ENCODE measurements at regions not wholly inside any gene's neighbourhood (a gene's known extent, or its start where the extent isn't known, plus 50 kb on each side); places are given as distances from the start of the nearest gene placed in this dataset.
"Not testable (repeated sequence)": the region's sequence is repeated elsewhere in the genome, so short reads cannot be mapped to it uniquely, and the experiment has no call there.

- no peak for DNase-seq (ENCODE audit: low read depth in 2 of 3, low spot score in 2 of 3)
Measured at GRCh38 chr15:81783586-81783985, 262.2 kb downstream of the MEX3B start.

GRCh38 chr15:81783076-81783475 is 262.7 kb downstream of the MEX3B start:
- no peak for DNase-seq (ENCODE audit: low read depth in 2 of 3, low spot score in 2 of 3)

- peak in 2 of 3 donors; percentile 27 to 85 for DNase-seq (ENCODE audit: low read depth in 2 of 3, low spot score in 2 of 3)
Measured at GRCh38 chr15:81781395-81781794, 264.4 kb downstream of the MEX3B start.

- DNase-seq (ENCODE audit: low read depth in 2 of 3, low spot score in 2 of 3): no peak
Measured at GRCh38 chr15:81780966-81781365, 264.9 kb downstream of the MEX3B start.

GRCh38 chr15:81779181-81779580 is 266.6 kb downstream of the MEX3B start:
- DNase-seq (ENCODE audit: low read depth in 2 of 3, low spot score in 2 of 3): no peak

GRCh38 chr15:81777546-81777945 is 268.3 kb downstream of the MEX3B start:
- no peak for DNase-seq (ENCODE audit: low read depth in 2 of 3, low spot score in 2 of 3)

- no peak for DNase-seq (ENCODE audit: low read depth in 2 of 3, low spot score in 2 of 3)
Measured at GRCh38 chr15:81776976-81777375, 268.8 kb downstream of the MEX3B start.

- DNase-seq (ENCODE audit: low read depth in 2 of 3, low spot score in 2 of 3): not testable (repeated sequence)
Measured at GRCh38 chr15:81775779-81776178, 270.0 kb downstream of the MEX3B start.

GRCh38 chr15:81774309-81774708 is 271.5 kb downstream of the MEX3B start:
- no peak for DNase-seq (ENCODE audit: low read depth in 2 of 3, low spot score in 2 of 3)

GRCh38 chr15:81768773-81769172 is 277.0 kb downstream of the MEX3B start:
- no peak for DNase-seq (ENCODE audit: low read depth in 2 of 3, low spot score in 2 of 3)

- no peak for DNase-seq (ENCODE audit: low read depth in 2 of 3, low spot score in 2 of 3)
Measured at GRCh38 chr15:81766829-81767475, 278.9 kb downstream of the MEX3B start.

GRCh38 chr15:81765816-81766215 is 280.0 kb downstream of the MEX3B start:
- DNase-seq (ENCODE audit: low read depth in 2 of 3, low spot score in 2 of 3): no peak

GRCh38 chr15:81763304-81763703 is 282.5 kb downstream of the MEX3B start:
- no peak for DNase-seq (ENCODE audit: low read depth in 2 of 3, low spot score in 2 of 3)

- DNase-seq (ENCODE audit: low read depth in 2 of 3, low spot score in 2 of 3): no peak
Measured at GRCh38 chr15:81760686-81761085, 285.1 kb downstream of the MEX3B start.

GRCh38 chr15:81758818-81759284 is 287.0 kb downstream of the MEX3B start:
- no peak for DNase-seq (ENCODE audit: low read depth in 2 of 3, low spot score in 2 of 3)

GRCh38 chr15:81755626-81756025 is 290.2 kb downstream of the MEX3B start:
- no peak for DNase-seq (ENCODE audit: low read depth in 2 of 3, low spot score in 2 of 3)

GRCh38 chr15:81754078-81754477 is 291.7 kb downstream of the MEX3B start:
- no peak for DNase-seq (ENCODE audit: low read depth in 2 of 3, low spot score in 2 of 3)

GRCh38 chr15:81752974-81753373 is 292.8 kb downstream of the MEX3B start:
- no peak for DNase-seq (ENCODE audit: low read depth in 2 of 3, low spot score in 2 of 3)

GRCh38 chr15:81752546-81752942 is 293.3 kb downstream of the MEX3B start:
- peak in 2 of 3 donors; percentile 11 to 36 for DNase-seq (ENCODE audit: low read depth in 2 of 3, low spot score in 2 of 3)

GRCh38 chr15:81751816-81752545 is 293.8 kb downstream of the MEX3B start:
- no peak for DNase-seq (ENCODE audit: low read depth in 2 of 3, low spot score in 2 of 3)

GRCh38 chr15:81751256-81751655 is 294.6 kb downstream of the MEX3B start:
- no peak for DNase-seq (ENCODE audit: low read depth in 2 of 3, low spot score in 2 of 3)

- peak in 1 of 3 donors; percentile 4 for DNase-seq (ENCODE audit: low read depth in 2 of 3, low spot score in 2 of 3)
Measured at GRCh38 chr15:81749716-81750375, 296.0 kb downstream of the MEX3B start.

All from hematopoietic multipotent progenitor cell (in vitro differentiated cells).